NCI-H526 (cell line): ENCODE measurements at regions not wholly inside any gene's neighbourhood (a gene's known extent, or its start where the extent isn't known, plus 50 kb on each side); places are given as distances from the start of the nearest gene placed in this dataset.

Source experiments
- DNase-seq, 2 experiments: peaks; one replicate each; lab custom pipeline; 2025; lab: John Stamatoyannopoulos, UW

- no peak for DNase-seq
Observed at GRCh38 chr3:25362118-25362517, 65.9 kb upstream of the RARB start.

GRCh38 chr3:25365636-25366035 lies 62.4 kb upstream of the RARB start:
- DNase-seq, result no peak

GRCh38 chr3:25367025-25367424 lies 61.0 kb upstream of the RARB start:
- no peak for DNase-seq

GRCh38 chr3:25372167-25372566 lies 55.9 kb upstream of the RARB start:
- DNase-seq, result no peak

- DNase-seq, result no peak
Observed at GRCh38 chr3:25376340-25376739, 51.7 kb upstream of the RARB start.

- no peak for DNase-seq
Observed at GRCh38 chr3:25377042-25377441, 51.0 kb upstream of the RARB start.
